ENCODE measurements at regions not wholly inside any gene's neighbourhood (a gene's known extent, or its start where the extent isn't known, plus 50 kb on each side); places are given as distances from the start of the nearest gene placed in this dataset.

GRCh38 chr20:8972963-8973705, 95.8 kb upstream of the PLCB4 start (continued):
- TF ChIP-seq ZNF780A (CRISPR knock-in tag; IDR thresholded peaks at IDR 0.05) (no peak), ZNF444 (CRISPR knock-in tag; IDR thresholded peaks at IDR 0.05) (no peak), RBM14 (IDR thresholded peaks at IDR 0.05; ENCODE audit: borderline replicate concordance, insufficient read depth, low read depth, low read length) (no peak), YBX1 (IDR thresholded peaks at IDR 0.05) (no peak), EHMT2 (IDR thresholded peaks at IDR 0.05) (no peak), ZNF449 (CRISPR knock-in tag; IDR thresholded peaks at IDR 0.05) (no peak)

- no peaks in the 10 kb centered on the region for H3K79me2 ChIP-seq (ENCODE audit: control insufficient read depth, insufficient read depth, low read length)
- no peaks in the 10 kb centered on the region for H4K20me1 ChIP-seq (replicated peaks; ENCODE audit: control insufficient read depth, insufficient read depth, low read length)
- no peaks in the 10 kb centered on the region for H3K4me1 ChIP-seq (replicated peaks in 1 of 2; ENCODE audit: control insufficient read depth in 2 of 2, insufficient read depth in 2 of 2, low read length in 2 of 2)
- H3K9me1 ChIP-seq (ENCODE audit: control insufficient read depth, insufficient read depth, low read length), result no peaks in the 10 kb centered on the region
- H3K4me3 ChIP-seq, result no peak overlapping the region
- H3K9me3 ChIP-seq (replicated peaks; ENCODE audit: control insufficient read depth, insufficient read depth, low read depth, low read length), result no peaks in the 10 kb centered on the region
- ATAC-seq (no peak), DNase-seq (ENCODE audit: extremely low read depth in 1 of 4, low spot score in 3 of 4) (no peak), FAIRE-seq (no peak)
- H3K36me3 ChIP-seq (ENCODE audit: control insufficient read depth, insufficient read depth, low read length), result no peaks in the 10 kb centered on the region
- H3K27ac ChIP-seq (ENCODE audit: extremely low read depth, low read depth, low read length), result no peak overlapping the region
- H2AFZ ChIP-seq (ENCODE audit: low read depth, low read length), result no peak overlapping the region
- no peak overlapping the region for H3K9ac ChIP-seq (ENCODE audit: insufficient read depth in 1 of 2, low read depth in 2 of 2, low read length in 2 of 2)
- no peaks in the 10 kb centered on the region for H3K27me3 ChIP-seq (ENCODE audit: control insufficient read depth in 2 of 2, insufficient read depth in 2 of 2, low read length in 2 of 2)
- H3K4me2 ChIP-seq (ENCODE audit: insufficient read depth, low read length), result no peak overlapping the region
- CTCF ChIA-PET (ENCODE audit: low intra/inter-chr PET ratio), result no interaction called here
- intact Hi-C loops (cut with micrococcal nuclease) (no loop called here), in situ Hi-C loops (cut with MboI) (no loop called here)
- POLR2A ChIA-PET, result no interaction called here
- BruUV-seq (replicated peaks), result no TSS peak
- 10% methylated on average over 2 of the region's 2 CpGs for WGBS (ENCODE audit: insufficient coverage, low coverage, missing lambda C conversion rate)
- TF ChIP-seq CHD7 (IDR thresholded peaks at IDR 0.05; ENCODE audit: low read depth, low read length), result no peak
Observed at GRCh38 chr20:8974009-8974708, 94.7 kb upstream of the PLCB4 start.

All from K562 (cell line).